Stimulated activated CD4-positive, alpha-beta T cell treated with anti-CD3 and anti-CD28 coated beads, TNF-alpha, amount 100 ng/mL, for 24 hours (primary cell): ENCODE measurements at regions not wholly inside any gene's neighbourhood (a gene's known extent, or its start where the extent isn't known, plus 50 kb on each side); places are given as distances from the start of the nearest gene placed in this dataset.
"Not testable (repeated sequence)": the region's sequence is repeated elsewhere in the genome, so short reads cannot be mapped to it uniquely, and the experiment has no call there.

Experiments used
- DNase-seq, 3 experiments: peaks; one replicate each; pipeline ENCODE4 v3.0.0-alpha.2; 2020; ENCODE audit warnings: low read depth in 3 of 3

- not testable (repeated sequence) for DNase-seq
Measured at GRCh38 chr17:77290759-77291558, 150.2 kb downstream of the SEC14L1 start.

GRCh38 chr17:77291591-77292386 is 151.0 kb downstream of the SEC14L1 start:
- DNase-seq = no peak

GRCh38 chr17:77294761-77295160 is 154.0 kb downstream of the SEC14L1 start:
- DNase-seq = no peak

GRCh38 chr17:77295241-77295853 is 154.6 kb downstream of the SEC14L1 start:
- DNase-seq = no peak

- DNase-seq = no peak
Measured at GRCh38 chr17:77296769-77297409, 156.1 kb downstream of the SEC14L1 start.

- no peak for DNase-seq
Measured at GRCh38 chr17:77297693-77298666, 157.2 kb downstream of the SEC14L1 start.

GRCh38 chr17:77298811-77299210 is 158.0 kb downstream of the SEC14L1 start:
- no peak for DNase-seq

- DNase-seq = no peak
Measured at GRCh38 chr17:77299256-77300015, 158.7 kb downstream of the SEC14L1 start.

GRCh38 chr17:77300016-77300686 is 159.4 kb downstream of the SEC14L1 start:
- DNase-seq = no peak

GRCh38 chr17:77301694-77302266 is 161.0 kb downstream of the SEC14L1 start:
- DNase-seq = no peak

- no peak for DNase-seq
Measured at GRCh38 chr17:77302682-77303081, 161.9 kb downstream of the SEC14L1 start.

GRCh38 chr17:77303620-77304019 is 162.9 kb downstream of the SEC14L1 start:
- no peak for DNase-seq

- DNase-seq = no peak
Measured at GRCh38 chr17:77304051-77304745, 163.4 kb downstream of the SEC14L1 start.

GRCh38 chr17:77304746-77305473 is 164.1 kb downstream of the SEC14L1 start:
- no peak for DNase-seq

GRCh38 chr17:77306048-77306789 is 165.4 kb downstream of the SEC14L1 start:
- DNase-seq = no peak

GRCh38 chr17:77306790-77307478 is 166.2 kb downstream of the SEC14L1 start:
- no peak for DNase-seq
